Testis (tissue), 2 donors: ENCODE measurements at regions not wholly inside any gene's neighbourhood (a gene's known extent, or its start where the extent isn't known, plus 50 kb on each side); places are given as distances from the start of the nearest gene placed in this dataset.

Source experiments
- POLR2A ChIP-seq: fragments of 450-650 bp; IDR thresholded peaks from one replicate; pipeline ENCODE4 v1.6.1; 2017; ENCODE audit warnings: antibody characterized with exemption, mild to moderate bottlenecking, moderate library complexity
- TF ChIP-seq, protein P1 (sequence below), 3 experiments: fragments of 450-650 bp in 2 of 3; fragments of 200-600 bp in 1 of 3; sonication (generic) in 1 of 3; IDR thresholded peaks; one replicate each; pipeline ENCODE4 v1.5.1; 2016 to 2019; ENCODE audit warnings: antibody characterized with exemption in 3 of 3, mild to moderate bottlenecking in 2 of 3, moderate library complexity in 1 of 3

- TF ChIP-seq, protein P1, sequence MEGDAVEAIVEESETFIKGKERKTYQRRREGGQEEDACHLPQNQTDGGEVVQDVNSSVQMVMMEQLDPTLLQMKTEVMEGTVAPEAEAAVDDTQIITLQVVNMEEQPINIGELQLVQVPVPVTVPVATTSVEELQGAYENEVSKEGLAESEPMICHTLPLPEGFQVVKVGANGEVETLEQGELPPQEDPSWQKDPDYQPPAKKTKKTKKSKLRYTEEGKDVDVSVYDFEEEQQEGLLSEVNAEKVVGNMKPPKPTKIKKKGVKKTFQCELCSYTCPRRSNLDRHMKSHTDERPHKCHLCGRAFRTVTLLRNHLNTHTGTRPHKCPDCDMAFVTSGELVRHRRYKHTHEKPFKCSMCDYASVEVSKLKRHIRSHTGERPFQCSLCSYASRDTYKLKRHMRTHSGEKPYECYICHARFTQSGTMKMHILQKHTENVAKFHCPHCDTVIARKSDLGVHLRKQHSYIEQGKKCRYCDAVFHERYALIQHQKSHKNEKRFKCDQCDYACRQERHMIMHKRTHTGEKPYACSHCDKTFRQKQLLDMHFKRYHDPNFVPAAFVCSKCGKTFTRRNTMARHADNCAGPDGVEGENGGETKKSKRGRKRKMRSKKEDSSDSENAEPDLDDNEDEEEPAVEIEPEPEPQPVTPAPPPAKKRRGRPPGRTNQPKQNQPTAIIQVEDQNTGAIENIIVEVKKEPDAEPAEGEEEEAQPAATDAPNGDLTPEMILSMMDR (IDR thresholded peaks at IDR 0.05), result no peak
- TF ChIP-seq POLR2A, result no peak
These were observed 332.2 kb downstream of the CCSER2 start for GRCh38 chr10:84660450-84661159.
